ENCODE measurements at regions not wholly inside any gene's neighbourhood (a gene's known extent, or its start where the extent isn't known, plus 50 kb on each side); places are given as distances from the start of the nearest gene placed in this dataset.

DNA sequence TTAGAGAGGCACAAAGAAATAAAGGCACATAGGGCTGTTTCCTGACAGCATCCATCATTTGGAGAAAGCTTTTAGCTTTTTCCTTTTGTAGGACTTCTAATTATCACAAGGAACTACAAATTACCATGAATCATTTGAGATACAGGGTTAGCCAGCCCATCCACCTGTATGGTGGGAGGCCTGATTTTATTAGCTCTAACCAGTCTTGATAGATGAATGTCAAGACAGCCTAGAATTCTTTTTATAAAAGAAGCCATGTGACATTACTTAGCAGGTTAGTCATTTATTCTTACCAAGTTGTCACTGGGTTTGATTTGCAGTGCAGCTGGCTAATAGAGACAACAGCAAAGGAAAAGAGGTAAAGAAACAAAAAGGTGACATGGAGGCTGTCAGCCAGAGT, 618.1 kb downstream of the ZNF385D start:
- DNase-seq, result no peak

DNA sequence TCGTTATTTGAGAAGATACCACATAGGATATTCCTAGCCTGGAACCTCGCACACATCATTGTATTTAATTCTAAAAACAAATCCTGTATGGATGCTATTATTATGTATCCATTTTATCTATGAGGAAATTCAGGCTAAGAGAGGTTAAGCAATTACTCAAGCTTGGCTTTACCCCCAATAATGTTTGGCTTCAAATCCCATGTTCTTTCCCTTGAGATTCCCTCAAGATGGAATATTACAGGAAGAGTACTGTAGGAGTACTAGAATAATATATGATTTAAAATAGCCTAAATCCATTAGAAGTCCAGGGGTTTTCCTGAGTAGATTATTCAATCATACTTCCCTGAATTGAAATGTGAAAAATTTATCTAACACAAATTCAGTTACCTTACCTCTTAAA, 630.2 kb downstream of the ZNF385D start:
- DNase-seq, result no peak

DNA sequence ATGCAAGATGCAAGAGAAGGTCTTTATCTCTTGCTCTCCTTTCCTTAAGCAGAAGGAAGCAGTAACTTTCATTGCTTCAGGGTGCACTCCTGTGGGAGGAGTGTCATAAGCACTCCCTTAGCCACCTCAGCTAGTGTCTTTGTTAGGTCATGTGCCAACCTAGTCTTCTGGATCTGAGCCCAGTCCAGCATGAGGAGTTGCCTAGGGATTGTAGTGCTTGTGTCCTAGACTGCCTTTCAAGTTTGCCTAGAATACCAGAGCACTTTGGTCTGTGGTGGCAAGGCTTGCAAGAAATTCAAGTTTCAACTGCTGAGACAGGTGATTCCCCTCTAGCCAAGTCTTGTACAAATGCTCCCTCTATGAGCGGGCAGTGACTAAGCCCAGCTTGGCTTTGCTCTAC, 633.6 kb downstream of the ZNF385D start:
- DNase-seq, result no peak

DNA sequence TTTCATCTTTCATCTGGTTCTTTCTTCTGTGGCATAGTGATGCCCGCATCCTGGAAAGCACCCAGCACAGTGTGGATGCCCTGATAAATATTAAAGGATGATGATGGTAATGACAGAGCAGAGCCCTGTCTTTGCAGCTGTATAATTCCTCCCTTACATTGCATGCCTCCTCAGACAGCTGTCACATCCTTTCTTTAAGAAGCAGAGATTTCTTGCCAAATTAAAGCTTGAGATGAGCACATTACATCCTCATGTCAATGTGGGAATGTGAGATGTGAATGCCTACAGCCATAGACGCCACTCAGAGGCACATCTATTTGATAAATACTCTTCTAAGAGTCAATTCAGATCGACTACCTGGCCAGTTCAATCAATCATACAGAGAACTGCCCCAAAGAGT, 642.0 kb downstream of the ZNF385D start:
- no peak for DNase-seq

DNA sequence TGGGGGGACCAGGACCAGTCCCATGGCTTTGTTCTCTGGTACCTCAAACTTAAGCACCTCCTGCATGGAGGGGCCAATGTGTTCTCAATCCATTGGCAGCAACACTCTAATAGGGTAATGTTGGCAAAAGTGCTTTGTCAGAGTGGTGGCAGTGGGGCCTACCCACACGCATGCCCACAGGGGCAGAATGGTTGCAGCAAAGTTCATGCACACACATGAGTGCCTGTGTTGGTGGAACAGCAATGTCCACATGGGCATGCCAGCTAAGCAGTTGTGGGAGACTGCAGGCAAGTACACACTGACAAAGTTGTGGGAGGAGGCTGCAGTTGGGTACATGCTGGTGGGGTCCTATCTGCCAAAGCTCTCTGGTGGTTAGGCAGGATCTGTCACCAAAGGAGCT, 645.2 kb downstream of the ZNF385D start:
- no peak for DNase-seq

DNA sequence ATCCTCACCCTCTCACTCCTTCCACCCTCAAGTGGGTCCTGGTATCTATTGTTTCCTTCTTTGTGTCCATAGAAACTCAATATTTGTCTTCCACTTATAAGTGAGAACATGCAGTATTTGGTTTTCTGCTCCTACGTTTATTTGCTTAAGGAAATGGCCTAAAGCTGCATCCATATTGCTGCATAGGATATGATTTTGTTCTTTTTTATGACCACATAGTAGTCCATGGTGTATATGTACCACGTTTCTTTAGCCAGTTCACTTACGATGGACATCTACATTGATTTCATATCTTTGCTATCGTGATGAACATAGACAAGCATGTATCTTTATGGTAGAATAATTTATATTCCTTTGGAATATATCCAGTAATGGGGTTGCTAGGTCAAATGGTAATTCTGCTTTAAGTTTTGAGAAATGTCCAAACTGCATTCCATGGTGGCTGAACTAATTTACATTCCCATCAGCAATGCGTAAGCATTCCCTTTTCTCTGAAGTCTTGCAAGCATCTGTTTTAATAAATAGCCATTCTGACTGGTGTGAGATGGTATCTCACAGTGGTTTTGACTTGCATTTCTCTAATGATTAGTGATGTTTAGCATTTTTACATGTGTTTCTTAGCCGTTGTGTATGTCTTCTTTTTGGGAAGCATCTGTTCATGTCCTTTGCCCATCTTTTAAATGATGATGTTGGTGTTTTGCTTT, 650.2 kb downstream of the ZNF385D start:
- DNase-seq, result no peak

DNA sequence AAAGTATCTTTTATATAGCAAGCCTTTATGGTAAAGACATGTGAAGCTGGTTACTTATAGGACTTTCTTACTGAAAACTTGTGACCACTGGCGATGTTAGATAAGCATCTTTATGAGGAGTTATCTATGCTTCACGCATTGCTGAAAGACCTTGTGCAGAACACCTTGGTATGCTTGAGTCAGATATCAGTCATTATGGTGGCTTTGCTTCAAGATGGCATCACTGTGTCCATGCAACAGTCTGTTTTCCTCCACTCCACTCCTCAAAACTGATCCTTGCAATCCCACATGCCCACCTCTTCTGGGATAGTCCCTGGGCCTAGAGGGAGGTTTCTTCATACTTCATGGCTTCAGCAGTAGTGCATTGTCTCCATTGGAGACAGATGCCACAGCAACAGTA, 656.3 kb downstream of the ZNF385D start:
- no peak for DNase-seq

DNA sequence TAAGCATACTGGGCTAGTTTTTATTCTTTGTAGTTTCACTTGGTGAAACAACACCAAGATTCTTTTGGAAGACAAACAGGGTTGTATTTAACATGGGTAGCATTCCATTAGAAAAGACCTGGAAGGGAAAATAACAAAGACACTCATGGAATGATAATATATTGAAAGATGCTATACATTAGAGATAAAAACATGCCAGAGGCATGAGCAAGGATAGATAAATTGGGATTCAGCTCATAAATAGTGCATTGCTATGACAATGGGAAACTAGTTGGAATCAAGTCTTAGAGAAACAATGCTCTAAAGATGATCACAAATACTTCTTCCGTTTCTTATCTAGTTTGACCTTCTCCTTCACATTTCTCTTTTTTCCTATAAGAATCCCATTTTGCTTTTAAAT, 677.4 kb downstream of the ZNF385D start:
- DNase-seq, result no peak

DNA sequence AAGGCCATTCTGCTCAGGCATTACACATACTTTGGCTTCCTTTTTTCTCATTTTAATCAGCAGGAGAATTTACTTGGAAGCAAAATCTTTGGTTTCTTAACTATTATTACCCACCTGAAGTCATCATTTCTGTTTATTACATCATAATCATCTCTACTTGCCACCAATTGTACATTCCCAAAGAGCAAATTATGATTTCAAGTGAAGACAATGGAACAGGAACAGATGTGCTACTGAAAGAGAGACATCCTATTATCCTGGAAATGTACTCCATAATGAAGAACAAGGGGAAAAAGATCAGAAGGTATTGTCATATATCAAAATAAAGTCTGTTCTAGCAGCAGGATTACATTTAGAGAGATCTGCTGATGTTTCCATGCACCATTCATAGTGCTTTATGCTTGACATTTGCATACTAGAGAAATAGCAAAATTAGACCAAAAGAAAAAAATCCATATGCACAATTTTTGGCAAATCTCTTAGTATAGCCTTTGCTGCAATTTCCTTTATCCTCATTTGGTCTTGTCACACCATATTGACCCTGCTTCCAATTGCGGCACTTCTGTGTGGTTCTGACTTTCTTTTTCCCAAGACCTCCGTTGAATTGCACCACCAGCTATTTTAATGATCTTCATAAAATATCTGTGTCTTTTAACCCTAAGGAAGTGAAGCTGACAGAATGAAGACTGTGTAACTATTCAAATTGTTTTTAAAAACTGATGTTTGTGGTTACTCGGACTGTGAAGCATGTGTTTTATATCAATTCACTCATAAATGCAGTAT, 683.8 kb downstream of the ZNF385D start:
- DNase-seq, result no peak

DNA sequence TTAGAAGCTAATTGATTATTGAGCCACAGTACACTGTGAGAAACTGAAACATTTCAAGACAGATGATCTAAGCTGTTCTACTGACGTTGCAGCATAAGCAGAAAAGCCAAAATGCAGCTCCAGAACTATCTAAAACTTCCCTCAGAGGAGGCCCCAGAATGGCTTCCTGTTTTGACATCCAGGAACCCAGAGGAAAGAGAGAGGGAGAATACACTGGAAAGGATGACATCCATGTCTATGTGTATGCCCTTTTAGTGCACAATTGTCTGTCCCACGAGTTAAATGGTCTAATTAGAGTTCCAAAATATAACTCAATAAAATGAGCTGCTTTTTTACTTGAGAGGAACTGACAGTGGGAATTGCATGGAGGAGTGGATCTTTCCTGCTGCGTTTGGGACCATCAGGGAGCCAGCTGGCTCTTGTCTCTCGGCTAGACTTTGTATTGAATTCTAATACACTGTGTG, 688.1 kb downstream of the ZNF385D start:
- no peak for DNase-seq

DNA sequence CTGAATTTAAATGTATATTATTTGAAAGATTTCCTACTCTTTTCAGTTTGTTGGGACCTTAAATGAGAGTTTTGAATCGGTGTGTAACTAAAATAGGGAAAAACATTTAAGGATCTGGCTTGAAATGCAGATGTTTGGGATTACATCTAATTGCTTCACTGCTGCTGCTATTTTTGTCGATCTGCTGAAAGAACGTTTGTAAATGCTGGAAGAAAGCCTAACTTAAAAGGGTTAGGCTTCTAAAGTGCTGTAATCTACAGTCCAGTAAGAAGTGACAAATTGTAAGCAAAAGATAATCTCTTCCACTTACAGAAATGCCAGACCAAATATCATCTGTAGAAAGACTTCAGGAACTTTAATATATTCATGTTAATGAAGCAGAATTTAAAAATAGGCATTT, 691.6 kb downstream of the ZNF385D start:
- no peak for DNase-seq

DNA sequence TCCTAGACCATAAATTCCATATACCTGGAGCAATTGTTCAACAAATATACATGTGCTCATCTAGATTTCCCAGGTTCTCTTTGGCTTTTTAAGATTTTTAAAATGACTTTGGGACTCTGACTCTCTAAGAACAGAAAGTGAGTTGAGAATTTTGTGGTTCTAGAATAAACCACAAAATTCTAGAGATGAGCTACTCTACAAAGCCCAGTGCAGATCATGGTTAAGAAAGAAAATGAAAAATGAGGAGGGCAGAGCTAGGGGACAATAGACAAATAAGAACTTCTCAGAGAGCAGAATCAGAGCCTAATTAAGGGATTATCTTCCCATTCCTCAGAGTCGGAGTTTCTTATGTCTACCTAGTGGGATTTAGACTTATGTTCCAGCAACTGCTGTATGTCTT, 694.7 kb downstream of the ZNF385D start:
- no peak for DNase-seq

DNA sequence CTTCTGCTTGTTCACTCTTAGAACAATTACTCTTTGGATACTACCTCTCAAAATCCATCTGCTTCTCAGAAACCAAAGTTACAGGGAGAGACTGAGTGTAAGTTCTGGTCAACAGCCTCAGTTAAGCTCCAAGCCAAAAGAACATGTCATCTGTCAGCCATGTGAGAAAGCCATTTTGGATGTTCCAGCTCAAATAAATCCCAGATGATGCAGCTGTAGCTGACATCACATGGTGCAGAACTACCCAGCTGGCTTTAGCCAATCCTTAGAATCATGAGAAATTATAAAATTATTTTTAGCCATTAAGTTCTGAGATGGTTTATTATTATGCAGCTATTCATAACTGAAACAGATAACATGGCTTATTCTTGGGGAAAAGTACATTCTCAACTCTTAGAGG, 696.0 kb downstream of the ZNF385D start:
- no peak for DNase-seq

DNA sequence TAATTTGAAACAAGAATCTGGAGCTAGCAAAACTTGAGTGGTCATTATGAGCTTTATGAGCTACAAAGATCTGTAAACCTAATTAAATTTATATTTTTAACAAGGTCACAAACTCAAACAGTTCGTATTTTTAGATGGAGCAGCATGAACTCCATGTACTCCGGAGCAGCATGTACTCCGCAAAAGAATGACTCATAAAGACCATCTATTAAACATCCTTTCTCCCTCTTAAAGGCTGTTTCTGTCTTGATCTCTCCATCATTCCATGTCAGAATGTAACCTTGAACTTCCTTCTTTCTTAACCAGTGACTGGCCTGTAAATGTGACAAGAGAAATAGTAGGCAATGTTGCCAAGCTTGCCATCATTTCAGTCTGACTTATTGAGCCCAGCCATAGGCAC, 696.9 kb downstream of the ZNF385D start:
- DNase-seq, result no peak

DNA sequence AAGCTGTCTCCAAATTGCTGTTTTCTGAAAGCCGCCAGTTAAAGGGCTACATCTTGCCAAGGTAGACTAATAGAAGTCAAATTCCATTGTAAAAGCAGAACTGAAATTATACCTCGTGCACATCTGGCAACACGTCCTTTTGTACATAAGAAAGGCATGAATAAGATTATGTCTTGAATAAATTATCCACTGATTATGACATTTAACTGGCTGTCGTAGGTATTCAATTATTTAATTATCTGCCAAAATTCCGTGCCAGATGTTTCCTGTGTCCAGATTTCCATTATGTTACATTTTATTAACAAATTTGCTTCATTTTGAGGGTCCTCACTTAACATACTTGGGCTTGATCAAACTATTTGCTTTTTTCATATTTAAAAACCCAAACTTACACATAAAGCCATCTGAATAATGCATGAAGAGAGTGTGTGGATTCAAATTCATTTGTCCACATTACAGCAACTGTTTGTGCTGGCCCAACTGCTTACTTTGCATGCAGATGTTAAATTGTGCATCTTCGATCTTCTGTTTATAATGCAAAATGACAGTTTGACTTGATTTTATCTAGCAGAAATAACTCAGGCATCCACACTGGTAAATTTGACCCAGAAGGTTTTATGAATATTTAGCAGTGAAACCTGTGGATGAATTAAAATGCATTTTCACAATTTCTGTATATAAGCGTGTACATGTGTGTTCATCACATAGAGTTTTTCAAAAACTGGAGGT, 701.5 kb downstream of the ZNF385D start:
- no peak for DNase-seq

DNA sequence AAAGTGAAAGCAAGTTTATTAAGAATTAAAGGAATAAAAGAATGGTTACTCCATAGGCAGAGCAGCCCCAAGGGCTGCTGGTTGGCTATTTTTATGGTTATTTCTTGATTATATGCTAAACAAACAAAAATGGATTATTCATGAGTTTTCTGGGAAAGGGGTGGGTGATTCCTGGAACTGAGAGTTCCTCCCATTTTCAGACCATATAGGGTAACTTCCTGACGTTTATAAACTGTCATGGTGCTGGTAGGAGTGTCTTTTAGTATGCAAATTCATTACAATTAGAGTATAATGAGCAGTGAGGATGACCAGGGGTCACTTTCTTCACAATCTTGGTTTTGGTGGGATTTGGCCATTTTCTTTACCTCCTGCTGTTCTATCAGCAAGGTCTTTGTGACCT, 707.9 kb downstream of the ZNF385D start:
- no peak for DNase-seq

DNA sequence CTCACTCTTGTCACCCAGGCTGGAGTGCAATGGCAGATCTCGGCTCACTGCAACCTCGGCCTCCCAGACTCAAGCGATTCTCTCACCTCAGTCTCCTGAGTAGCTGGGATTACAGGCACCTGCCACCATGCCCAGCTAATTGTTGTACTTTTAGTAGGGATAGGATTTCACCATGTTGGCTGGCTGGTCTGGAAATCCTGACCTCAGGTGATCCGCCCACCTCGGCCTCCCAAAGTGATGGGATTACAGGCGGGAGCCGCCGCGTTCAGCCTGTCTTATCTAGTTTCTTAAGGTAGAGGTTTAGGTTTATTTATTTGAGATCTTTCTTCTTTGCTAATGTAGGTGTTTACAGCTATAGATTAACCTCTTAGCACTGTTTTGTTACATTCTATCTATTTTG, 708.8 kb downstream of the ZNF385D start:
- no peak for DNase-seq

DNA sequence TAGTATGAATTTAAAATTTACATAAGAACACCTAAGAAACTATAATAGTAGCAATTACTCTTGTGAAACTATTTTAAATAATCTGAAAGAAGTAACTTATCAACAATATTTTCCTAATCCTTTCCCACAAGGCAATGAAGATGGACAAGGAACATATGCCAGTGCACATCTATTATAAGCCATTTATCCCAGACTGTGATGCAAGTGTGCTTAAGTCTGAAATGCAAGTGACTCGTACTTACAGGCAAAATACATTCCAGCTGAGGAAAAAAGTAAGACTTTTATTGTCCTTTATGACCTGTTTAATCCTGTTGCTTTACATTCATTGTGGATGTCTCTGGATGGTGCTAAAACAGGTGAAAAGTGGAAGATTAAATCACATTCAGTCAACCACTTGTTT, 709.4 kb downstream of the ZNF385D start:
- DNase-seq, result no peak

DNA sequence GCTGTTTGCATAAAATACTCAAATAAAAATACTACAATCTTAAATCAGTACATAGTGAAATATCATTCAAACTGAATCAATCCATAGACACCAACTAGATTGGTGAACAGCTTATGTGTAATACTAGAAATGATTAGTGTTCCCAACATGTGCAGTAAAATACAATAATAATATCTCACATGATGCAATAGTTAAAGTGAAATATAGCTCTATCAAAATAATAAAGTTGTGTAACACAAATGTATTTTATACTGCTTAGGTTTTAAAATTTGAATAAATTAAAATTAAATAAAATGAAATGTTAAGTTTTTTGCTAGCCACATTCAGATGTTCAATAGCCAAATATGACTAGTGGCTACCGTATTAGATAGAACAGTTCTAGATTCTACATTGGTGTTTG, 714.1 kb downstream of the ZNF385D start:
- DNase-seq, result no peak

DNA sequence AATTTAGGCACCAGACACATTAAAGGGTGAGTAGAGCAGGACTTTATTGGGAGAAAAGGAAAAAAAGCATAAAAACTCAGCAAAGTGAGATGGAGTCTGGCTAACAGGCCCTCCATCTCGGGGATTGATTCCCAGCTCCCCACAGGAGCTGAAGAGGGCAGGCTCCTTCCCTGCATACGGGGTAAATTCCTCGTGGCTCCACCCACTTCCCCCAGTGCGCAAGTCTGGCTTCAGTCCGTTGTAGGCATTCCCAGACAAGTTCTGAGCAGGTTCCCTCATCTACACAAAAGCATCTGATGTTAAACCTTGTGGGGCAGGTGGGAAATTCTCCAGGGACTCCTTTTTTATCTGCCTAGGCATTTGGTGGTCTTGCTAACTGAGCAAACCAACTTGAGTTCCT, 722.6 kb downstream of the ZNF385D start:
- DNase-seq, result no peak

DNA sequence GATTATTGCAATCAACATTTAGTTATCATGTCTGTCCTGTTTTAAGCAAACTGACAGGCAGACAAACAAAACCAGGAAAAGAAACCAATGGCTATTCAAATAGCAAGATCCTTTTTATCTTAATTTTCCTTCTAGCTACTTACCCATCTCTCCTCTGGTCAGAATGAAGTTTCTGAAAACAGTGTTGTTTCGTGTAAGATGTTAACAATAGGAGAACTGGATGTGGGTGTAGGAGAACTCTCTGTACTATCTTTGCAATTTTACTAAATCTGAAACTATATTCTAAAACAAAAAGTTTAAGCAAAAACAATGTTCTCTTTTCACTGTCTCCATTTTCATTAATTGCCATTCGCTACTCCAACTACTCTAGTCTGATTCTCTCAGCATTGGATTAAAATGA, 726.4 kb downstream of the ZNF385D start:
- no peak for DNase-seq

DNA sequence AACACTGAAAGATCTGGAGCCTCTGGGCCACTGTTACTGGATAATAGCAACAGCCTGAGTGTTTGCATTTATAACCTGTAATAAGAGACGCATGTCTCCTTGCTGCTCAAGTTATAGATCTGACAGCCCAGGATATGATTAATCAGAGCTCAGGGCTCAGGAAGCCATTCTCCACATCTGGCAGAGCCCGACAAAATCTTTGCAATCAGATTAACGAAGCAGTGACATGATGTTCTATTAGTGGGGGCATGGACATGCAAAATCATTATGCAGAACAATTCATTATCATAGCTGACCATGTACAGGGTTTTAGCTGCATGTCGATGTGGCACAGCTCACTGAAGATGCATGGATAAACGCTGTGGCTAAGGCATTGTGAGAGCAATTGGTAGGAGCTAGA, 730.3 kb downstream of the ZNF385D start:
- DNase-seq, result no peak

DNA sequence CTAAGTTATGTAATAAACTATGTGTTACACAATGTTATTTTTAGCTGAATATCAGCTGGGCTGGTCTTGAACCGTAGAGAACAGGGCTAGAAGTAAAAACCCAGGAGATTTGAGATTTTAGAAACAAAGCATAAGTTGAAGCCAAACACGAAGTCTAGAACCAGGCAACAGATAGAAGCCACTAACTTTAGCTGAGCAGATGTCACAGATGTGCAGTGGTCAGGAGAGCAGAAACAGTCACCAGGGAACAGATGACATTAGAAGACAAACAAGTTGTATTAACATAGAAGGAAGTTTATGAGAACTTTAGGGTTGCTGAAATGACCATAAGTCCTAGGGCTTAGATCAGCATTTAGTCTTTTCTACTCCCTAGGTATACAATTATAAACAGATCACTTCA, 731.0 kb downstream of the ZNF385D start:
- no peak for DNase-seq
